ENCODE measurements at regions not wholly inside any gene's neighbourhood (a gene's known extent, or its start where the extent isn't known, plus 50 kb on each side); places are given as distances from the start of the nearest gene placed in this dataset.

GRCh38 chr2:7492719-7493118 lies 575.5 kb downstream of the RNF144A start:
- Histone ChIP-seq H3K9ac (ENCODE audit: low read depth in 1 of 3, low read length in 3 of 3) (no peak overlapping the region), H3K4me1 (ENCODE audit: control insufficient read depth in 3 of 3, insufficient read depth in 3 of 3, low read length in 3 of 3) (no peaks in the 10 kb centered on the region), H3K36me3 (ENCODE audit: control insufficient read depth in 3 of 3, insufficient read depth in 3 of 3, low read length in 3 of 3) (no peaks in the 10 kb centered on the region), H3K4me3 (ENCODE audit: low read length in 3 of 3) (no peak overlapping the region), H3K9me3 (ENCODE audit: control insufficient read depth in 3 of 3, low read length in 3 of 3) (peaks cover 0 to 2% (median 0%) of the 10 kb centered on the region in 3 donors), H3K27ac (ENCODE audit: low read depth, low read length) (no peak overlapping the region), H3K27me3 (ENCODE audit: control insufficient read depth in 3 of 3, insufficient read depth in 3 of 3, low read length in 3 of 3) (no peaks in the 10 kb centered on the region)

DNA sequence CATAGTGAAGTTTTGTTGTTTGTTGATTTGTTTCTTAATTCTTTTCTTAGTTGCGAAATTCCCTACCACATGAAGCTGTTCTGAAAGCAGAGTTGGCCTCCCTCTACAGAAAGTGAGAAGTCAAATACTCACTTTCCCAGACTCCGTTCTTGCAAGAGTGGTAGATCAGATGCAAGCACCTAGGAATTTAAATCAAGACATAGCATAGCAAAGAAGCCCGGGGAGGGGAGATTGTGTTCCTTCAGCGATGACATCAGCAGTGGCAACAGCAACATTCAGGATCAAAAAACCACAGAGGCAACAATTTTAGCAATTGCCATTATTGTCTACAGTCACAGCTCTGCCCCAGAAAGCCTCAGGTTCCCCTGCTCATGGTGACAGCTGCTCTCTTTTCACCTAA lies 580.0 kb downstream of the RNF144A start:
- peaks cover 0 to 2% (median 0%) of the 10 kb centered on the region in 3 donors for H3K9me3 ChIP-seq (ENCODE audit: control insufficient read depth in 3 of 3, low read length in 3 of 3)
- H3K9ac ChIP-seq (ENCODE audit: low read depth in 1 of 3, low read length in 3 of 3), result no peak overlapping the region
- no peaks in the 10 kb centered on the region for H3K27me3 ChIP-seq (ENCODE audit: control insufficient read depth in 3 of 3, insufficient read depth in 3 of 3, low read length in 3 of 3)
- H3K4me3 ChIP-seq (ENCODE audit: low read length in 3 of 3), result no peak overlapping the region
- no peaks in the 10 kb centered on the region for H3K36me3 ChIP-seq (ENCODE audit: control insufficient read depth in 3 of 3, insufficient read depth in 3 of 3, low read length in 3 of 3)
- H3K4me1 ChIP-seq (ENCODE audit: control insufficient read depth in 3 of 3, insufficient read depth in 3 of 3, low read length in 3 of 3), result no peaks in the 10 kb centered on the region
- no peak overlapping the region for H3K27ac ChIP-seq (ENCODE audit: low read depth, low read length)

- Histone ChIP-seq H3K4me1 (ENCODE audit: control insufficient read depth in 3 of 3, insufficient read depth in 3 of 3, low read length in 3 of 3) (no peaks in the 10 kb centered on the region), H3K9me3 (ENCODE audit: control insufficient read depth in 3 of 3, low read length in 3 of 3) (peaks cover 0 to 2% (median 0%) of the 10 kb centered on the region in 3 donors), H3K27me3 (ENCODE audit: control insufficient read depth in 3 of 3, insufficient read depth in 3 of 3, low read length in 3 of 3) (no peaks in the 10 kb centered on the region), H3K9ac (ENCODE audit: low read depth in 1 of 3, low read length in 3 of 3) (no peak overlapping the region), H3K27ac (ENCODE audit: low read depth, low read length) (no peak overlapping the region), H3K36me3 (ENCODE audit: control insufficient read depth in 3 of 3, insufficient read depth in 3 of 3, low read length in 3 of 3) (no peaks in the 10 kb centered on the region), H3K4me3 (ENCODE audit: low read length in 3 of 3) (no peak overlapping the region)
Measured at GRCh38 chr2:7499018-7499417, 581.8 kb downstream of the RNF144A start.

GRCh38 chr2:7502336-7502735 lies 585.1 kb downstream of the RNF144A start:
- Histone ChIP-seq H3K4me1 (ENCODE audit: control insufficient read depth in 3 of 3, insufficient read depth in 3 of 3, low read length in 3 of 3) (no peaks in the 10 kb centered on the region), H3K36me3 (ENCODE audit: control insufficient read depth in 3 of 3, insufficient read depth in 3 of 3, low read length in 3 of 3) (no peaks in the 10 kb centered on the region), H3K4me3 (ENCODE audit: low read length in 3 of 3) (no peak overlapping the region), H3K9ac (ENCODE audit: low read depth in 1 of 3, low read length in 3 of 3) (no peak overlapping the region), H3K9me3 (ENCODE audit: control insufficient read depth in 3 of 3, low read length in 3 of 3) (no peaks in the 10 kb centered on the region), H3K27ac (ENCODE audit: low read depth, low read length) (no peak overlapping the region), H3K27me3 (ENCODE audit: control insufficient read depth in 3 of 3, insufficient read depth in 3 of 3, low read length in 3 of 3) (no peaks in the 10 kb centered on the region)

DNA sequence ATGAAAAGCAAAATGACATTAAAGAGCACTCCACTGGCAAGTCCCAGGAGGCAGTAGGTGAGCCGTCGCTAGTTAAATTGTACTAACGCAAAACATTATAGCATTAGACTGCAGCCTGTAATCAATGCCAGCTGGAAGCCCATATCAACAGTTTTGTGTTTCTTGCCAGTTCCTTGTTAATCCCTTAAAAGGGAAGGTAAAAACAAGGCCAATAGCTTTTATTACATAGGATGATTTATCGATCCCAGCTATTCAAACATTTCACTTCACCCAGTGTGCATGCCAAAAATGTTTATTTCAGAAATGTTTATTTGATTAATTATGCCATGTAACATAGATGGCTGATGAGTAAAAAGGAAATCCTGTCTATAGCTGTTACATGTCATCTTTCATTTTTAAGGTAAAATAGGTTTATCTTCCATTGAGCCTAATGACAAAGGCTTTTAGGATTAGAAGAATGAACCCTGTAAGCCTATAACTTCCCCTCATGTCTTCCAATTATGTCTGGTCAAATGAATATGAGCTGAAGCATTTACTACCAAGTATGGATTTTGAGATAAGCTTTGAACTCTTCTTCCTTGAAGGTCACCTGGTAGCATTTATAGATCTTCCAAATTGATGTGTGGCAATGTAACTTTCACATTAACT lies 591.2 kb downstream of the RNF144A start:
- H3K9ac ChIP-seq (ENCODE audit: low read depth in 1 of 3, low read length in 3 of 3), result no peak overlapping the region
- H3K27ac ChIP-seq (ENCODE audit: low read depth, low read length), result no peak overlapping the region
- no peaks in the 10 kb centered on the region for H3K4me1 ChIP-seq (ENCODE audit: control insufficient read depth in 3 of 3, insufficient read depth in 3 of 3, low read length in 3 of 3)
- no peaks in the 10 kb centered on the region for H3K9me3 ChIP-seq (ENCODE audit: control insufficient read depth in 3 of 3, low read length in 3 of 3)
- H3K4me3 ChIP-seq (ENCODE audit: low read length in 3 of 3), result no peak overlapping the region
- no peaks in the 10 kb centered on the region for H3K36me3 ChIP-seq (ENCODE audit: control insufficient read depth in 3 of 3, insufficient read depth in 3 of 3, low read length in 3 of 3)
- no peaks in the 10 kb centered on the region for H3K27me3 ChIP-seq (ENCODE audit: control insufficient read depth in 3 of 3, insufficient read depth in 3 of 3, low read length in 3 of 3)

- H3K9ac ChIP-seq (ENCODE audit: low read depth in 1 of 3, low read length in 3 of 3), result no peak overlapping the region
- no peak overlapping the region for H3K4me3 ChIP-seq (ENCODE audit: low read length in 3 of 3)
- H3K9me3 ChIP-seq (ENCODE audit: control insufficient read depth in 3 of 3, low read length in 3 of 3), result no peaks in the 10 kb centered on the region
- no peaks in the 10 kb centered on the region for H3K36me3 ChIP-seq (ENCODE audit: control insufficient read depth in 3 of 3, insufficient read depth in 3 of 3, low read length in 3 of 3)
- no peaks in the 10 kb centered on the region for H3K4me1 ChIP-seq (ENCODE audit: control insufficient read depth in 3 of 3, insufficient read depth in 3 of 3, low read length in 3 of 3)
- no peaks in the 10 kb centered on the region for H3K27me3 ChIP-seq (ENCODE audit: control insufficient read depth in 3 of 3, insufficient read depth in 3 of 3, low read length in 3 of 3)
- no peak overlapping the region for H3K27ac ChIP-seq (ENCODE audit: low read depth, low read length)
Measured at GRCh38 chr2:7510353-7510752, 593.1 kb downstream of the RNF144A start.

- no peak overlapping the region for H3K9ac ChIP-seq (ENCODE audit: low read depth in 1 of 3, low read length in 3 of 3)
- H3K4me3 ChIP-seq (ENCODE audit: low read length in 3 of 3), result no peak overlapping the region
- no peaks in the 10 kb centered on the region for H3K9me3 ChIP-seq (ENCODE audit: control insufficient read depth in 3 of 3, low read length in 3 of 3)
- no peaks in the 10 kb centered on the region for H3K4me1 ChIP-seq (ENCODE audit: control insufficient read depth in 3 of 3, insufficient read depth in 3 of 3, low read length in 3 of 3)
- H3K27me3 ChIP-seq (ENCODE audit: control insufficient read depth in 3 of 3, insufficient read depth in 3 of 3, low read length in 3 of 3), result no peaks in the 10 kb centered on the region
- H3K27ac ChIP-seq (ENCODE audit: low read depth, low read length), result no peak overlapping the region
- no peaks in the 10 kb centered on the region for H3K36me3 ChIP-seq (ENCODE audit: control insufficient read depth in 3 of 3, insufficient read depth in 3 of 3, low read length in 3 of 3)
Measured at GRCh38 chr2:7513834-7514233, 596.6 kb downstream of the RNF144A start.

DNA sequence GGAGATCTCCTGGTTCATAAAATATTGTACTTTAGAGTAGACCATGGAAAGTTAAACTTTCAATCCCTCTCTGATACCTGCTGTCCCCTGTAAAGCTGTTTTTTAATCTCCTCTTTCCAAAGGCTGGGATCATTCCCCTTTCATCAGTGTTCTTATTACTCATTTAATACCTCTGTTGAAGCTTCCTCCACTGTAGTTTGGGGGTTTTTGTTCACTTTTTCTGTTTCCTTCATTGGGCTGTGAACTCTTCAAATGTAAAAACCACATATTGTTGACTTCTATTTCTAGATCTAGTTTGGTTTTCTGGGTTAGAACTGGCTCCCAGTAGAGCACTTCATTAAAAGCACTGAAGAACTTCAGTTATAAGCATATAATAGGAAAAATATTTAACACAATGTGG lies 598.1 kb downstream of the RNF144A start:
- H3K4me1 ChIP-seq (ENCODE audit: control insufficient read depth in 3 of 3, insufficient read depth in 3 of 3, low read length in 3 of 3), result no peaks in the 10 kb centered on the region
- H3K27me3 ChIP-seq (ENCODE audit: control insufficient read depth in 3 of 3, insufficient read depth in 3 of 3, low read length in 3 of 3), result no peaks in the 10 kb centered on the region
- H3K27ac ChIP-seq (ENCODE audit: low read depth, low read length), result no peak overlapping the region
- H3K36me3 ChIP-seq (ENCODE audit: control insufficient read depth in 3 of 3, insufficient read depth in 3 of 3, low read length in 3 of 3), result no peaks in the 10 kb centered on the region
- H3K9me3 ChIP-seq (ENCODE audit: control insufficient read depth in 3 of 3, low read length in 3 of 3), result no peaks in the 10 kb centered on the region
- no peak overlapping the region for H3K9ac ChIP-seq (ENCODE audit: low read depth in 1 of 3, low read length in 3 of 3)
- H3K4me3 ChIP-seq (ENCODE audit: low read length in 3 of 3), result no peak overlapping the region

GRCh38 chr2:7516484-7517063 lies 599.4 kb downstream of the RNF144A start:
- Histone ChIP-seq H3K9me3 (ENCODE audit: control insufficient read depth in 3 of 3, low read length in 3 of 3) (no peaks in the 10 kb centered on the region), H3K27ac (ENCODE audit: low read depth, low read length) (no peak overlapping the region), H3K27me3 (ENCODE audit: control insufficient read depth in 3 of 3, insufficient read depth in 3 of 3, low read length in 3 of 3) (no peaks in the 10 kb centered on the region), H3K36me3 (ENCODE audit: control insufficient read depth in 3 of 3, insufficient read depth in 3 of 3, low read length in 3 of 3) (no peaks in the 10 kb centered on the region), H3K9ac (ENCODE audit: low read depth in 1 of 3, low read length in 3 of 3) (no peak overlapping the region), H3K4me3 (ENCODE audit: low read length in 3 of 3) (no peak overlapping the region), H3K4me1 (ENCODE audit: control insufficient read depth in 3 of 3, insufficient read depth in 3 of 3, low read length in 3 of 3) (no peaks in the 10 kb centered on the region)

- Histone ChIP-seq H3K4me3 (ENCODE audit: low read length in 3 of 3) (no peak overlapping the region), H3K9me3 (ENCODE audit: control insufficient read depth in 3 of 3, low read length in 3 of 3) (no peaks in the 10 kb centered on the region), H3K9ac (ENCODE audit: low read depth in 1 of 3, low read length in 3 of 3) (no peak overlapping the region), H3K4me1 (ENCODE audit: control insufficient read depth in 3 of 3, insufficient read depth in 3 of 3, low read length in 3 of 3) (no peaks in the 10 kb centered on the region), H3K27ac (ENCODE audit: low read depth, low read length) (no peak overlapping the region), H3K27me3 (ENCODE audit: control insufficient read depth in 3 of 3, insufficient read depth in 3 of 3, low read length in 3 of 3) (no peaks in the 10 kb centered on the region), H3K36me3 (ENCODE audit: control insufficient read depth in 3 of 3, insufficient read depth in 3 of 3, low read length in 3 of 3) (no peaks in the 10 kb centered on the region)
Measured at GRCh38 chr2:7517088-7517487, 599.9 kb downstream of the RNF144A start.
